ENCODE measurements at regions not wholly inside any gene's neighbourhood (a gene's known extent, or its start where the extent isn't known, plus 50 kb on each side); places are given as distances from the start of the nearest gene placed in this dataset.

GRCh38 chr16:74140557-74140956 is 156.1 kb upstream of the PSMD7 start:
- in situ Hi-C loops (cut with HindIII; ENCODE audit: low sequenced_read_pairs) = no loop called here
- no peak for DNase-seq (ENCODE audit: low read depth)
- no peak overlapping the region for H3K4me3 ChIP-seq (ENCODE audit: low read depth, low read length)
- no peak for TF ChIP-seq CTCF (IDR thresholded peaks at IDR 0.05; ENCODE audit: low read depth, low read length, missing control alignments)

GRCh38 chr16:74123826-74124225 is 172.8 kb upstream of the PSMD7 start:
- H3K4me3 ChIP-seq (ENCODE audit: low read depth, low read length) = no peak overlapping the region
- TF ChIP-seq CTCF (IDR thresholded peaks at IDR 0.05; ENCODE audit: low read depth, low read length, missing control alignments) = no peak
- DNase-seq (ENCODE audit: low read depth) = no peak
- in situ Hi-C loops (cut with HindIII; ENCODE audit: low sequenced_read_pairs) = no loop called here

GRCh38 chr16:74123195-74123594 is 173.4 kb upstream of the PSMD7 start:
- no peak for TF ChIP-seq CTCF (IDR thresholded peaks at IDR 0.05; ENCODE audit: low read depth, low read length, missing control alignments)
- in situ Hi-C loops (cut with HindIII; ENCODE audit: low sequenced_read_pairs) = no loop called here
- H3K4me3 ChIP-seq (ENCODE audit: low read depth, low read length) = no peak overlapping the region
- DNase-seq (ENCODE audit: low read depth) = no peak

GRCh38 chr16:74117798-74118197 is 178.8 kb upstream of the PSMD7 start:
- H3K4me3 ChIP-seq (ENCODE audit: low read depth, low read length) = no peak overlapping the region

GRCh38 chr16:74113545-74113944 is 183.1 kb upstream of the PSMD7 start:
- in situ Hi-C loops (cut with HindIII; ENCODE audit: low sequenced_read_pairs) = no loop called here
- DNase-seq (ENCODE audit: low read depth) = no peak
- H3K4me3 ChIP-seq (ENCODE audit: low read depth, low read length) = no peak overlapping the region
- no peak for TF ChIP-seq CTCF (IDR thresholded peaks at IDR 0.05; ENCODE audit: low read depth, low read length, missing control alignments)

More at GRCh38 chr16:74117798-74118197, 178.8 kb upstream of the PSMD7 start:
- in situ Hi-C loops (cut with HindIII; ENCODE audit: low sequenced_read_pairs) = no loop called here
- no peak for TF ChIP-seq CTCF (IDR thresholded peaks at IDR 0.05; ENCODE audit: low read depth, low read length, missing control alignments)
- DNase-seq (ENCODE audit: low read depth) = no peak

- in situ Hi-C loops (cut with HindIII; ENCODE audit: low sequenced_read_pairs) = no loop called here
- no peak for TF ChIP-seq CTCF (IDR thresholded peaks at IDR 0.05; ENCODE audit: low read depth, low read length, missing control alignments)
- H3K4me3 ChIP-seq (ENCODE audit: low read depth, low read length) = no peak overlapping the region
- no peak for DNase-seq (ENCODE audit: low read depth)
These were observed 185.1 kb upstream of the PSMD7 start for GRCh38 chr16:74111456-74111982.

All from astrocyte of the cerebellum (primary cell).